HEK293T (cell line): ENCODE measurements at regions not wholly inside any gene's neighbourhood (a gene's known extent, or its start where the extent isn't known, plus 50 kb on each side); places are given as distances from the start of the nearest gene placed in this dataset.

Experiments used
- CTCF ChIA-PET: fragments of 350-600 bp; formaldehyde crosslinking; extraction: SDS; loops from one replicate; lab custom pipeline; 2021; ENCODE audit warnings: antibody characterized with exemption, inconsistent platforms; lab: Yijun Ruan, JAX
- POLR2A ChIA-PET: fragments of 350-600 bp; formaldehyde crosslinking; extraction: SDS; loops from one replicate; lab custom pipeline; 2020; ENCODE audit warnings: antibody characterized with exemption, inconsistent platforms; lab: Yijun Ruan, JAX
- DNase-seq: peaks from one replicate; pipeline ENCODE4 v3.0.0; 2012; ENCODE audit warnings: mixed read lengths; ENCODE audit errors: extremely low spot score
- ARNT ChIP-seq: fragments of 450-650 bp; IDR thresholded peaks from 2 replicates; pipeline ENCODE4 v1.6.1; 2017; ENCODE audit warnings: mild to moderate bottlenecking
- BHLHE40 ChIP-seq: fragments of 450-650 bp; IDR thresholded peaks from 2 replicates; pipeline ENCODE4 v1.6.1; 2016; ENCODE audit warnings: mild to moderate bottlenecking, moderate library complexity, borderline replicate concordance
- CTBP1 ChIP-seq: fragments of 450-650 bp; IDR thresholded peaks from 2 replicates; pipeline ENCODE4 v1.6.1; 2016; ENCODE audit warnings: borderline replicate concordance
- ELF4 ChIP-seq: fragments of 450-650 bp; IDR thresholded peaks from 2 replicates; pipeline ENCODE4 v1.6.1; 2017; ENCODE audit warnings: antibody characterized with exemption
- FOXA1 ChIP-seq: fragments of 450-650 bp; IDR thresholded peaks from 2 replicates; pipeline ENCODE4 v1.6.1; 2016; ENCODE audit warnings: mild to moderate bottlenecking
- FOXK2 ChIP-seq: fragments of 450-650 bp; IDR thresholded peaks from 2 replicates; pipeline ENCODE4 v1.6.1; 2016; ENCODE audit warnings: mild to moderate bottlenecking
- FOXM1 ChIP-seq: fragments of 450-650 bp; IDR thresholded peaks from 2 replicates; pipeline ENCODE4 v1.6.1; 2017; ENCODE audit warnings: mild to moderate bottlenecking, borderline replicate concordance
- HDGF ChIP-seq: fragments of 450-650 bp; IDR thresholded peaks from 2 replicates; pipeline ENCODE4 v1.6.1; 2017; ENCODE audit warnings: antibody characterized with exemption, borderline replicate concordance
- L3MBTL2 ChIP-seq: fragments of 450-650 bp; conservative IDR thresholded peaks from 2 replicates; pipeline ENCODE4 v1.6.1; 2016; ENCODE audit warnings: mild to moderate bottlenecking
- LEF1 ChIP-seq: fragments of 450-650 bp; IDR thresholded peaks from 2 replicates; pipeline ENCODE4 v1.6.1; 2017; ENCODE audit warnings: mild to moderate bottlenecking, borderline replicate concordance
- NFRKB ChIP-seq: fragments of 450-650 bp; IDR thresholded peaks from 2 replicates; pipeline ENCODE4 v1.6.1; 2016; ENCODE audit warnings: mild to moderate bottlenecking, moderate library complexity
- PKNOX1 ChIP-seq: fragments of 450-650 bp; IDR thresholded peaks from 2 replicates; pipeline ENCODE4 v1.6.1; 2016
- SP1 ChIP-seq: fragments of 450-650 bp; IDR thresholded peaks from 2 replicates; pipeline ENCODE4 v1.6.1; 2017
- SUZ12 ChIP-seq: fragments of 450-650 bp; IDR thresholded peaks from 2 replicates; pipeline ENCODE4 v1.6.1; 2016; ENCODE audit warnings: mild to moderate bottlenecking
- TARDBP ChIP-seq: fragments of 450-650 bp; IDR thresholded peaks from 2 replicates; pipeline ENCODE4 v1.6.1; 2016
- ZNF384 ChIP-seq: fragments of 450-650 bp; IDR thresholded peaks from 2 replicates; pipeline ENCODE4 v1.6.1; 2016

GRCh38 chr13:34401696-34402095 lies 540.4 kb upstream of the NBEA start:
- POLR2A ChIA-PET: no interaction called here
- CTCF ChIA-PET: no interaction called here
- TF ChIP-seq SUZ12 (no peak), ZNF384 (no peak)
- DNase-seq: no peak

GRCh38 chr13:34405410-34406181 lies 536.5 kb upstream of the NBEA start:
- POLR2A ChIA-PET: no interaction called here
- CTCF ChIA-PET: no interaction called here
- DNase-seq: no peak
- no peak for TF ChIP-seq LEF1
- no peak for TF ChIP-seq FOXM1
- no peak for TF ChIP-seq ZNF384
- TF ChIP-seq SP1: no peak
- no peak for TF ChIP-seq ARNT
- TF ChIP-seq PKNOX1: no peak
- TF ChIP-seq ELF4: no peak
- no peak for TF ChIP-seq L3MBTL2
- TF ChIP-seq CTBP1: no peak
- no peak for TF ChIP-seq FOXK2
- TF ChIP-seq TARDBP: no peak
- TF ChIP-seq FOXA1: no peak

GRCh38 chr13:34408640-34409039 lies 533.4 kb upstream of the NBEA start:
- ChIA-PET CTCF (no interaction called here), POLR2A (no interaction called here)
- DNase-seq: no peak
- TF ChIP-seq L3MBTL2: no peak
- TF ChIP-seq FOXM1: no peak
- TF ChIP-seq SP1: no peak

GRCh38 chr13:34409496-34410182 lies 532.4 kb upstream of the NBEA start:
- ChIA-PET CTCF (no interaction called here), POLR2A (no interaction called here)
- no peak for TF ChIP-seq BHLHE40
- no peak for TF ChIP-seq ELF4
- TF ChIP-seq PKNOX1: no peak
- no peak for TF ChIP-seq HDGF
- TF ChIP-seq NFRKB: no peak
- TF ChIP-seq FOXK2: no peak
- no peak for TF ChIP-seq ZNF384
- no peak for TF ChIP-seq SUZ12
- no peak for TF ChIP-seq SP1
- TF ChIP-seq FOXM1: no peak
- DNase-seq: no peak

DNA sequence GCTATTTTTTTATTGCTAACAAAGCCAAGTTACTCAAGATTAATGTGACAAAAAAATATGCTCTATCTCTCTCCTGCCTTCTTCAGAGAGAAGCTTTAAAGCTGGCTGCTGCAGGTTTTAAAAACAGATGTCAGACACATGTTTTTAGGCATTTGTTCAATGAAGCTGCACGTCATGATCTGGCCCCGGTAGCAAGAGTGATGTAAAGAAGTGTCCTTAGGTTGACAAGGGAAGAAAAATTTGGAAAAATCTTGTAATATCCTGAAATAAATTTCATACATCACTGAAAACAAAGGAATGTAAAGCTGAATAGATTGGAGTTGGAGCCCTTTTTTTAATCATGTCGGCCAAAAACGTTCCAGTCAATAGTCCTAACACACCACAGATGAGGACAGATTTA lies 531.4 kb upstream of the NBEA start:
- ChIA-PET POLR2A (no interaction called here), CTCF (no interaction called here)
- TF ChIP-seq NFRKB (no peak), LEF1 (no peak), ARNT (no peak), CTBP1 (no peak), HDGF (no peak), ZNF384 (no peak), L3MBTL2 (no peak), ELF4 (no peak), TARDBP (no peak), PKNOX1 (no peak), FOXA1 (no peak), SP1 (no peak), SUZ12 (no peak), BHLHE40 (no peak)
- DNase-seq: no peak

DNA sequence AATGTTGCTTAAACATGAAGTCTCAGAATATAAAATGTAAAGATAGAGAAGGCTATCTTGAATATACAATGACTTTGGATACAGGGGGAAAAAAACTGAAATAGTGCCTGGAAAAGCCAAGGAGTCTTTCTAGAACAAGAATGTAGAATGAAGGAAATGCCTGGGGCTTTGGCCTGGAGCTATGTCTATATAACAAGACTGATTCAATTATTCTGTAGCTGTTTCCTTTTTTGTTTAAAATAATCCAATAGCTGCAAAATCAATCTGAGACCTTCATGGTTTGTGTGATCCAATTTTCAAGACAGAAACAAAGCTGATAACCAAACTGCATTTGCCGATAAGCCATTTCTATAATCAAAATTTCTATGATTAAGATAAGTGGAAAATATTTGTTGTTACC lies 530.9 kb upstream of the NBEA start:
- CTCF ChIA-PET: no interaction called here
- POLR2A ChIA-PET: no interaction called here
- no peak for TF ChIP-seq FOXA1
- no peak for TF ChIP-seq CTBP1
- no peak for TF ChIP-seq SUZ12
- no peak for TF ChIP-seq FOXK2
- no peak for TF ChIP-seq SP1
- no peak for TF ChIP-seq TARDBP
- TF ChIP-seq HDGF: no peak
- no peak for TF ChIP-seq NFRKB
- no peak for TF ChIP-seq FOXM1
- no peak for TF ChIP-seq L3MBTL2
- no peak for TF ChIP-seq LEF1
- no peak for TF ChIP-seq ARNT
- no peak for TF ChIP-seq PKNOX1
- TF ChIP-seq ELF4: no peak
- DNase-seq: no peak
